CD4-positive, alpha-beta T cell (primary cell): ENCODE measurements at regions not wholly inside any gene's neighbourhood (a gene's known extent, or its start where the extent isn't known, plus 50 kb on each side); places are given as distances from the start of the nearest gene placed in this dataset.

Source experiments
- ATAC-seq: fragments of 200-7000 bp; cut with Tn5 transposase; one replicate; pipeline ENCODE4 v1.10.0; 2022; ENCODE audit warnings: mild to moderate bottlenecking; ENCODE audit not compliant: poor library complexity
- CTCF ChIA-PET: fragments of 350-600 bp; sonication (Branson Sonifier 250); formaldehyde crosslinking; loops from one replicate; lab custom pipeline; 2021; ENCODE audit warnings: antibody characterized with exemption, inconsistent platforms; lab: Charles Lee
- POLR2A ChIA-PET: fragments of 350-600 bp; sonication (Branson Sonifier 250); formaldehyde crosslinking; loops from one replicate; lab custom pipeline; 2021; ENCODE audit warnings: antibody characterized with exemption, inconsistent platforms; lab: Charles Lee
- DNase-seq, 14 experiments: peaks; one replicate each; pipeline ENCODE4 v3.0.0-alpha.2; 2013 to 2020; ENCODE audit warnings: mixed read lengths in 2 of 14
- H3K27ac ChIP-seq, 2 donors: one replicate each; pipeline versions ENCODE4 v1.5.1 to v1.7.0; 2013; ENCODE audit warnings: low read length in 2 of 2, low read depth in 1 of 2, mild to moderate bottlenecking in 1 of 2
- H3K27me3 ChIP-seq, 2 experiments: 1 replicate in 1 of 2; 2 replicates in 1 of 2; pipeline versions ENCODE4 v1.6.1 to v1.7.0; 2013; ENCODE audit warnings: low read length in 2 of 2, control low read depth in 1 of 2, mild to moderate bottlenecking in 1 of 2, moderate library complexity in 1 of 2; ENCODE audit not compliant: insufficient read depth in 2 of 2, control insufficient read depth in 1 of 2
- H3K36me3 ChIP-seq: one replicate; pipeline ENCODE4 v1.6.1; 2013; ENCODE audit warnings: low read length, control low read depth; ENCODE audit not compliant: insufficient read depth
- H3K4me1 ChIP-seq: one replicate; pipeline ENCODE4 v1.6.1; 2013; ENCODE audit warnings: low read length, control low read depth; ENCODE audit not compliant: insufficient read depth
- H3K4me3 ChIP-seq: one replicate; pipeline ENCODE4 v1.5.1; 2013; ENCODE audit warnings: mild to moderate bottlenecking, low read length, moderate library complexity
- H3K9me3 ChIP-seq, 2 experiments: 1 replicate in 1 of 2; 2 replicates in 1 of 2; pipeline versions ENCODE4 v1.6.1 to v1.7.0; 2013; ENCODE audit warnings: low read length in 2 of 2, mild to moderate bottlenecking in 2 of 2, control low read depth in 1 of 2, moderate library complexity in 1 of 2; ENCODE audit not compliant: control insufficient read depth in 1 of 2, insufficient read depth in 1 of 2
- H3K27ac Mint-ChIP-seq: one replicate; pipeline ENCODE4 v1.8.0; 2020; ENCODE audit warnings: mixed read lengths
- H3K27me3 Mint-ChIP-seq: one replicate; pipeline ENCODE4 v1.8.0; 2021; ENCODE audit warnings: mixed read lengths
- H3K36me3 Mint-ChIP-seq: one replicate; pipeline ENCODE4 v1.8.0; 2021; ENCODE audit warnings: low read depth, mixed read lengths
- H3K4me1 Mint-ChIP-seq: one replicate; pipeline ENCODE4 v1.8.0; 2021; ENCODE audit warnings: low read depth, mixed read lengths
- H3K4me3 Mint-ChIP-seq: one replicate; pipeline ENCODE4 v1.8.0; 2020; ENCODE audit warnings: mild to moderate bottlenecking, mixed read lengths
- H3K9me3 Mint-ChIP-seq: one replicate; pipeline ENCODE4 v1.8.0; 2020; ENCODE audit warnings: mixed read lengths
- CTCF ChIP-seq: fragments of 200-600 bp; IDR thresholded peaks from one replicate; pipeline ENCODE4 v1.8.0; 2022; ENCODE audit warnings: antibody characterized with exemption, mild to moderate bottlenecking
- intact Hi-C, 2 experiments: fragments of 100-400 bp; cut with DNase I in 1 of 2; cut with micrococcal nuclease in 1 of 2; formaldehyde crosslinking; loops; one replicate each; pipeline versions ENCODE4 v1.15.1 to v1.9.0; 2023 to 2025; cut with DNase I, micrococcal nuclease

DNA sequence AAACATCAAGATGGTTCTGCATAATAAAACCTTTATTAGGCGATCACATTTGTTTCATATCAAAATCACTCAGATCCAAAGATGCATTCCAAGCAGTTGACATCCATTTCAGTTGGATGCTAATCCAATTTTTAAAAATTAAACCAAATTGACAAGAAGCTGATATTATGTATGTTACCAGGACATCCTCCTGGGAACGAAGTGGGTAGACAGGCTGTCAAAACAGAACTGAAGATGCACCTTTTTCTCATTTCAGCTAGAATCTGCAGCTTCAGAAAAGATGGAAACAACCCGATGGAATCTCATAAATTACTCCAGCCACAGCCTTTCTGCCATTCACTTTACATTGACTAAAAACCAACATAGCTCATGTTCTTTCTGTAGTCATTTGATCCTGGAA, 268.4 kb downstream of the PLPP3 start:
- intact Hi-C loops: no loop called here
- no peak for TF ChIP-seq CTCF
- Mint-ChIP-seq H3K27me3 (no peaks in the 10 kb centered on the region), H3K27ac (no peak overlapping the region), H3K4me1 (no peaks in the 10 kb centered on the region), H3K9me3 (peaks cover 5% of the 10 kb centered on the region), H3K36me3 (no peaks in the 10 kb centered on the region), H3K4me3 (no peak overlapping the region)
- POLR2A ChIA-PET: no interaction called here
- Histone ChIP-seq H3K36me3 (no peaks in the 10 kb centered on the region), H3K27me3 (no peaks in the 10 kb centered on the region), H3K4me3 (no peak overlapping the region), H3K9me3 (peaks cover 0 to 4% of the 10 kb centered on the region in 2 experiments), H3K27ac (no peak overlapping the region), H3K4me1 (no peaks in the 10 kb centered on the region)
- ATAC-seq: no peak
- CTCF ChIA-PET: no interaction called here
- DNase-seq: no peak

DNA sequence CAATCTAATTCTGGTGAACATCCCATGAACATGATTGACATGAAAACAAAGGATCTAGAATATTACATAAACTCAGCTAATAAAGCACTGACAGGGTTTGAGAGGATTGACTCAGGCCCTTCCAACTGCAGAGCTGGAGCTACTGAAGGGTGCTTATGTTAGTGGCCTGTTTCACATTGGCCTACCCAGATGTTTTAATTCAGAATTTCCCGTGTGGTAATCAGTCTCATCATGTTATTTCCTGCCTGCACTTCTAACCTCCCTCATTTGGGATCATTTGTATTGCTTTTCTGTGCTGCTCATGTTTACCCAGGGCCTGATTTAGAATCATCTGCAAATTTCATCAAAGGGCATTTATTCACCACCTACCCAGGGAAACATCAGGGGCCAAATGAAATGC, 270.3 kb downstream of the PLPP3 start:
- POLR2A ChIA-PET: no interaction called here
- intact Hi-C loops: no loop called here
- CTCF ChIA-PET: no interaction called here
- H3K36me3 ChIP-seq: no peaks in the 10 kb centered on the region
- H3K4me1 ChIP-seq: no peaks in the 10 kb centered on the region
- H3K4me3 ChIP-seq: no peak overlapping the region
- no peak overlapping the region for H3K27ac ChIP-seq
- DNase-seq: no peak
- Mint-ChIP-seq H3K4me3 (no peak overlapping the region), H3K4me1 (no peaks in the 10 kb centered on the region), H3K27me3 (no peaks in the 10 kb centered on the region), H3K36me3 (no peaks in the 10 kb centered on the region), H3K27ac (no peak overlapping the region), H3K9me3 (peaks cover 5% of the 10 kb centered on the region)
- H3K9me3 ChIP-seq: peaks cover 0 to 4% of the 10 kb centered on the region in 2 experiments
- no peak for ATAC-seq
- TF ChIP-seq CTCF: no peak
- no peaks in the 10 kb centered on the region for H3K27me3 ChIP-seq

- intact Hi-C loops: no loop called here
- no peaks in the 10 kb centered on the region for H3K4me1 Mint-ChIP-seq
- no peak overlapping the region for H3K4me3 Mint-ChIP-seq
- no peak for ATAC-seq
- no peaks in the 10 kb centered on the region for H3K9me3 Mint-ChIP-seq
- Histone ChIP-seq H3K4me3 (no peak overlapping the region), H3K9me3 (peaks cover 0 to 4% of the 10 kb centered on the region in 2 experiments), H3K27ac (no peak overlapping the region), H3K36me3 (no peaks in the 10 kb centered on the region), H3K4me1 (no peaks in the 10 kb centered on the region), H3K27me3 (no peaks in the 10 kb centered on the region)
- no peak for TF ChIP-seq CTCF
- H3K27me3 Mint-ChIP-seq: no peaks in the 10 kb centered on the region
- H3K27ac Mint-ChIP-seq: no peak overlapping the region
- no peak for DNase-seq
- POLR2A ChIA-PET: no interaction called here
- CTCF ChIA-PET: no interaction called here
- no peaks in the 10 kb centered on the region for H3K36me3 Mint-ChIP-seq
These were observed 274.4 kb downstream of the PLPP3 start for GRCh38 chr1:56304975-56305374.
